GM21619 (cell line): ENCODE measurements at regions not wholly inside any gene's neighbourhood (a gene's known extent, or its start where the extent isn't known, plus 50 kb on each side); places are given as distances from the start of the nearest gene placed in this dataset.
"Not testable (repeated sequence)": the region's sequence is repeated elsewhere in the genome, so short reads cannot be mapped to it uniquely, and the experiment has no call there.

Experiments
- ATAC-seq: cut with Tn5 transposase; IDR thresholded peaks from one replicate; pipeline ENCODE4 v1.9.1; 2021; ENCODE audit not compliant: unreplicated experiment

GRCh38 chr11:81602508-81602907 is 1131.2 kb downstream of the FAM181B start:
- no peak for ATAC-seq

GRCh38 chr11:81596704-81597103 is 1137.0 kb downstream of the FAM181B start:
- ATAC-seq, result no peak

- ATAC-seq, result no peak
These were observed 1148.2 kb downstream of the FAM181B start for GRCh38 chr11:81585390-81585933.

- no peak for ATAC-seq
These were observed 1154.3 kb downstream of the FAM181B start for GRCh38 chr11:81579339-81579738.

- ATAC-seq, result no peak
These were observed 1155.1 kb downstream of the FAM181B start for GRCh38 chr11:81578571-81578970.

- no peak for ATAC-seq
These were observed 1159.4 kb downstream of the FAM181B start for GRCh38 chr11:81574301-81574700.

- no peak for ATAC-seq
These were observed 1160.3 kb downstream of the FAM181B start for GRCh38 chr11:81573367-81573766.

- no peak for ATAC-seq
These were observed 1163.0 kb downstream of the FAM181B start for GRCh38 chr11:81570669-81571068.

GRCh38 chr11:81569999-81570398 is 1163.7 kb downstream of the FAM181B start:
- no peak for ATAC-seq

- ATAC-seq, result no peak
These were observed 1164.7 kb downstream of the FAM181B start for GRCh38 chr11:81568918-81569317.

GRCh38 chr11:81548123-81548522 is 1185.5 kb downstream of the FAM181B start:
- ATAC-seq, result no peak

GRCh38 chr11:81539806-81540205 is 1193.9 kb downstream of the FAM181B start:
- not testable (repeated sequence) for ATAC-seq

- no peak for ATAC-seq
These were observed 1218.1 kb downstream of the FAM181B start for GRCh38 chr11:81515566-81515965.

- ATAC-seq, result peak; percentile 85
These were observed 1236.4 kb downstream of the FAM181B start for GRCh38 chr11:81497202-81497804.

GRCh38 chr11:81496601-81497000 is 1237.1 kb downstream of the FAM181B start:
- ATAC-seq, result no peak

- ATAC-seq, result no peak
These were observed 1237.9 kb downstream of the FAM181B start for GRCh38 chr11:81495699-81496292.

GRCh38 chr11:81494431-81494830 is 1239.2 kb downstream of the FAM181B start:
- no peak for ATAC-seq

- ATAC-seq, result no peak
These were observed 1240.7 kb downstream of the FAM181B start for GRCh38 chr11:81492923-81493445.

- no peak for ATAC-seq
These were observed 1246.6 kb downstream of the FAM181B start for GRCh38 chr11:81487109-81487508.

- no peak for ATAC-seq
These were observed 1249.5 kb downstream of the FAM181B start for GRCh38 chr11:81484196-81484595.

GRCh38 chr11:81477277-81477676 is 1256.4 kb downstream of the FAM181B start:
- ATAC-seq, result no peak

GRCh38 chr11:81476345-81476744 is 1257.3 kb downstream of the FAM181B start:
- no peak for ATAC-seq
